IPS-NIHi11 (cell line): ENCODE measurements at regions not wholly inside any gene's neighbourhood (a gene's known extent, or its start where the extent isn't known, plus 50 kb on each side); places are given as distances from the start of the nearest gene placed in this dataset.

ENCODE experiments used
- DNase-seq: peaks from one replicate; pipeline ENCODE4 v3.0.0; 2012; ENCODE audit warnings: mixed read lengths, low spot score

GRCh38 chr5:5941486-5941885, 436.9 kb downstream of the MED10 start:
- DNase-seq = no peak

- no peak for DNase-seq
These were observed 438.5 kb downstream of the MED10 start for GRCh38 chr5:5939759-5940370.

- no peak for DNase-seq
These were observed 444.7 kb downstream of the MED10 start for GRCh38 chr5:5933651-5934050.

- DNase-seq = no peak
These were observed 445.5 kb downstream of the MED10 start for GRCh38 chr5:5932824-5933223.

GRCh38 chr5:5930561-5930960, 447.8 kb downstream of the MED10 start:
- no peak for DNase-seq

- DNase-seq = no peak
These were observed 448.9 kb downstream of the MED10 start for GRCh38 chr5:5929291-5930020.

GRCh38 chr5:5925191-5925590, 453.2 kb downstream of the MED10 start:
- no peak for DNase-seq

GRCh38 chr5:5919411-5919810, 458.9 kb downstream of the MED10 start:
- DNase-seq = no peak

GRCh38 chr5:5906778-5907177, 471.6 kb downstream of the MED10 start:
- no peak for DNase-seq

GRCh38 chr5:5905186-5905585, 473.2 kb downstream of the MED10 start:
- no peak for DNase-seq

- no peak for DNase-seq
These were observed 474.2 kb downstream of the MED10 start for GRCh38 chr5:5904113-5904512.

GRCh38 chr5:5902678-5903646, 475.4 kb downstream of the MED10 start:
- DNase-seq = no peak

- DNase-seq = no peak
These were observed 477.9 kb downstream of the ICE1 start for GRCh38 chr5:5900350-5900749.

GRCh38 chr5:5899716-5900115, 477.2 kb downstream of the ICE1 start:
- DNase-seq = no peak

- DNase-seq = no peak
These were observed 465.8 kb downstream of the ICE1 start for GRCh38 chr5:5888284-5888683.

GRCh38 chr5:5887833-5888232, 465.4 kb downstream of the ICE1 start:
- DNase-seq = no peak

GRCh38 chr5:5886812-5887486, 464.5 kb downstream of the ICE1 start:
- DNase-seq = peak; percentile 91

- DNase-seq = no peak
These were observed 463.9 kb downstream of the ICE1 start for GRCh38 chr5:5886353-5886752.

GRCh38 chr5:5885782-5886181, 463.3 kb downstream of the ICE1 start:
- no peak for DNase-seq

- DNase-seq = no peak
These were observed 462.1 kb downstream of the ICE1 start for GRCh38 chr5:5884593-5884992.

- DNase-seq = no peak
These were observed 461.1 kb downstream of the ICE1 start for GRCh38 chr5:5883562-5883961.

- DNase-seq = no peak
These were observed 460.7 kb downstream of the ICE1 start for GRCh38 chr5:5883146-5883545.
